ENCODE measurements at regions not wholly inside any gene's neighbourhood (a gene's known extent, or its start where the extent isn't known, plus 50 kb on each side); places are given as distances from the start of the nearest gene placed in this dataset.

GRCh38 chr5:8349855-8350254, 480.9 kb downstream of the MTRR start:
- H2AK5ac ChIP-seq (ENCODE audit: low read depth, low read length) = no peak overlapping the region
- no peak overlapping the region for H4K91ac ChIP-seq (replicated peaks; ENCODE audit: insufficient read length, low read length)
- ChIA-PET CTCF (ENCODE audit: partially characterized antibody) (no interaction called here), POLR2A (ENCODE audit: partially characterized antibody) (no interaction called here)
- no peak overlapping the region for H2BK12ac ChIP-seq (ENCODE audit: low read depth, low read length)
- no peaks in the 10 kb centered on the region for H3K79me2 ChIP-seq (ENCODE audit: control insufficient read depth in 1 of 2, insufficient read depth in 2 of 2, low read length in 2 of 2)
- H2BK5ac ChIP-seq (ENCODE audit: low read depth, low read length) = no peak overlapping the region
- H2BK20ac ChIP-seq (ENCODE audit: low read length) = no peak overlapping the region
- H3K4me2 ChIP-seq (ENCODE audit: insufficient read depth in 1 of 2, low read depth in 2 of 2, low read length in 2 of 2) = no peak overlapping the region
- H4K20me1 ChIP-seq (replicated peaks in 1 of 2; ENCODE audit: control insufficient read depth in 1 of 2, insufficient read depth in 2 of 2, low read length in 2 of 2) = no peaks in the 10 kb centered on the region
- no peak for TF ChIP-seq MAFK (IDR thresholded peaks at IDR 0.05; ENCODE audit: low read depth, low read length)
- TF ChIP-seq ZNF274 (IDR thresholded peaks at IDR 0.05; ENCODE audit: borderline replicate concordance, extremely low read depth, low read length) = no peak
- TF ChIP-seq JUN (IDR thresholded peaks at IDR 0.05; ENCODE audit: low read depth, low read length) = no peak
- no peak for TF ChIP-seq SIN3A (conservative IDR thresholded peaks at IDR 0.05 in 1 of 2, IDR thresholded peaks at IDR 0.05 in 1 of 2; ENCODE audit: low read depth in 1 of 2, low read length in 2 of 2)
- no peak for TF ChIP-seq MAX (IDR thresholded peaks at IDR 0.05)
- no peak for TF ChIP-seq SRF (IDR thresholded peaks at IDR 0.05; ENCODE audit: low read depth, low read length)
- no peaks in the 10 kb centered on the region for H3K23me2 ChIP-seq (ENCODE audit: low read depth, low read length)
- WGBS, 2 experiments (ENCODE audit: extremely low coverage in 1 of 2, insufficient coverage in 1 of 2, insufficient read length in 1 of 2, insufficient replicate concordance in 2 of 2, low coverage in 1 of 2, low lambda C conversion rate in 2 of 2, missing lambda C conversion rate in 1 of 2) = 84% methylated on average over 1 of the region's 1 CpG; no CpG with 5 or more reads in 1 of the 2 experiments
- no peak for FAIRE-seq
- no peak overlapping the region for H2BK15ac ChIP-seq (ENCODE audit: low read length)
- no peak overlapping the region for H3K27ac ChIP-seq (ENCODE audit: low read depth, low read length)
- no peak overlapping the region for H3K23ac ChIP-seq (ENCODE audit: insufficient read length)
- DNase-seq (ENCODE audit: low read depth in 1 of 2, low spot score in 2 of 2) = no peak
- H3K18ac ChIP-seq (ENCODE audit: extremely low read depth, low read length) = no peak overlapping the region
- no peaks in the 10 kb centered on the region for H3K4me1 ChIP-seq (replicated peaks in 1 of 4; ENCODE audit: control insufficient read depth in 3 of 4, insufficient read depth in 4 of 4, low read length in 3 of 4)
- no peak overlapping the region for H2AFZ ChIP-seq (ENCODE audit: low read length)
- H4K8ac ChIP-seq (ENCODE audit: extremely low read depth, insufficient read depth, low read length) = no peak overlapping the region
- no peak overlapping the region for H3K4me3 ChIP-seq (ENCODE audit: extremely low read depth in 1 of 4, insufficient read depth in 2 of 4, low read depth in 3 of 4, low read length in 4 of 4)
- no peak overlapping the region for H3K9ac ChIP-seq (replicated peaks in 1 of 4; ENCODE audit: extremely low read depth in 1 of 4, low read depth in 3 of 4, low read length in 3 of 4)
- H3K4ac ChIP-seq (replicated peaks; ENCODE audit: insufficient read length, low read depth, low read length) = no peak overlapping the region
- no peaks in the 10 kb centered on the region for H3K27me3 ChIP-seq (replicated peaks in 1 of 4; ENCODE audit: control insufficient read depth in 3 of 4, extremely low read depth in 1 of 4, insufficient read depth in 3 of 4, low read length in 3 of 4)
- H3K79me1 ChIP-seq (ENCODE audit: low read depth, low read length) = no peaks in the 10 kb centered on the region
- H3K36me3 ChIP-seq (ENCODE audit: control insufficient read depth in 2 of 4, insufficient read depth in 4 of 4, low read length in 3 of 4) = no peaks in the 10 kb centered on the region
- H3K56ac ChIP-seq (replicated peaks; ENCODE audit: insufficient read length, low read depth, low read length) = no peak overlapping the region
- H3K14ac ChIP-seq (ENCODE audit: insufficient read length) = no peak overlapping the region
- no peak overlapping the region for H4K5ac ChIP-seq (ENCODE audit: insufficient read length, low read depth, low read length)
- no peaks in the 10 kb centered on the region for H3K9me3 ChIP-seq (ENCODE audit: insufficient read depth in 2 of 2, low read depth in 1 of 2, low read length in 1 of 2)
- no peak overlapping the region for H2BK120ac ChIP-seq (replicated peaks; ENCODE audit: low read depth, low read length)

Data from H1 (cell line).